ENCODE measurements at regions not wholly inside any gene's neighbourhood (a gene's known extent, or its start where the extent isn't known, plus 50 kb on each side); places are given as distances from the start of the nearest gene placed in this dataset.

- TF ChIP-seq CTCF (IDR thresholded peaks at IDR 0.05) (no peak), POLR2A (IDR thresholded peaks at IDR 0.05) (no peak)
Measured at GRCh38 chr3:72341920-72342319, 506.3 kb downstream of the SHQ1 start.

Measured in right lobe of liver (tissue), 4 donors.